Fibroblast of lung (primary cell): ENCODE measurements at regions not wholly inside any gene's neighbourhood (a gene's known extent, or its start where the extent isn't known, plus 50 kb on each side); places are given as distances from the start of the nearest gene placed in this dataset.

Experiments
- EZH2 ChIP-seq: IDR thresholded peaks from 2 replicates; pipeline ENCODE4 v1.5.1; 2012; ENCODE audit warnings: low read length, control low read depth, mild to moderate bottlenecking; ENCODE audit errors: missing control alignments
- TF ChIP-seq, protein P1 (sequence below), 2 donors: IDR thresholded peaks in 1 of 2; conservative IDR thresholded peaks in 1 of 2; 1 replicate in 1 of 2; 2 replicates in 1 of 2; pipeline ENCODE4 v1.5.1; 2011 to 2012; ENCODE audit warnings: low read length in 2 of 2, control low read depth in 1 of 2, inconsistent platforms in 1 of 2, low read depth in 1 of 2, mild to moderate bottlenecking in 1 of 2

- TF ChIP-seq, protein P1, sequence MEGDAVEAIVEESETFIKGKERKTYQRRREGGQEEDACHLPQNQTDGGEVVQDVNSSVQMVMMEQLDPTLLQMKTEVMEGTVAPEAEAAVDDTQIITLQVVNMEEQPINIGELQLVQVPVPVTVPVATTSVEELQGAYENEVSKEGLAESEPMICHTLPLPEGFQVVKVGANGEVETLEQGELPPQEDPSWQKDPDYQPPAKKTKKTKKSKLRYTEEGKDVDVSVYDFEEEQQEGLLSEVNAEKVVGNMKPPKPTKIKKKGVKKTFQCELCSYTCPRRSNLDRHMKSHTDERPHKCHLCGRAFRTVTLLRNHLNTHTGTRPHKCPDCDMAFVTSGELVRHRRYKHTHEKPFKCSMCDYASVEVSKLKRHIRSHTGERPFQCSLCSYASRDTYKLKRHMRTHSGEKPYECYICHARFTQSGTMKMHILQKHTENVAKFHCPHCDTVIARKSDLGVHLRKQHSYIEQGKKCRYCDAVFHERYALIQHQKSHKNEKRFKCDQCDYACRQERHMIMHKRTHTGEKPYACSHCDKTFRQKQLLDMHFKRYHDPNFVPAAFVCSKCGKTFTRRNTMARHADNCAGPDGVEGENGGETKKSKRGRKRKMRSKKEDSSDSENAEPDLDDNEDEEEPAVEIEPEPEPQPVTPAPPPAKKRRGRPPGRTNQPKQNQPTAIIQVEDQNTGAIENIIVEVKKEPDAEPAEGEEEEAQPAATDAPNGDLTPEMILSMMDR (conservative IDR thresholded peaks at IDR 0.05 in 1 of 2, IDR thresholded peaks at IDR 0.05 in 1 of 2; ENCODE audit: low read depth in 1 of 2, low read length in 2 of 2) = no peak
- TF ChIP-seq EZH2 = no peak
Measured at GRCh38 chr2:106982350-106982749, 96.4 kb upstream of the ST6GAL2 start.
